ENCODE measurements at regions not wholly inside any gene's neighbourhood (a gene's known extent, or its start where the extent isn't known, plus 50 kb on each side); places are given as distances from the start of the nearest gene placed in this dataset.

DNA sequence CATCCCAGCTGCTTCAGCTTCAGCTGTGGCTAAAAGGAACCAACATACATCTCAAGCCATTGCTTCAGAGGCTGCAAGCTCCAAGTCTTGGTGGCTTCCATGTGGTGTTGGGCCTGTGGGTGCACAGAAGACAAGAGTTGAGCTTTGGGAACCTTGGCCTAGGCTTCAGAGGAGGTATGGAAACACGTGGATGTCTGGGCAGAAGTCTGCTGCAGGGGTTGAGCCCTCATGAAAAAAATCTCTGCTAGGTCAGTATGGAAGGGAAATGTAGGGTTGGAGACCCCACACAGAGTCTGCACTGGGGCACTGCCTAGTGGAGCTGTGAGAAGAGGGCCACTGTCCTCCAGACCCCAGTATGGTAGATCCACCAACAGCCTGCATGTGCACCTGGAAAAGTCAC lies 279.3 kb downstream of the MZT1 start:
- Mint-ChIP-seq H3K36me3 (ENCODE audit: insufficient read depth, unreplicated experiment) (no peaks in the 10 kb centered on the region), H3K9me3 (ENCODE audit: unreplicated experiment) (no peaks in the 10 kb centered on the region), H3K4me3 (ENCODE audit: unreplicated experiment) (no peak overlapping the region), H3K27ac (ENCODE audit: low read depth, unreplicated experiment) (no peak overlapping the region), H3K4me1 (ENCODE audit: insufficient read depth, unreplicated experiment) (no peaks in the 10 kb centered on the region), H3K27me3 (ENCODE audit: insufficient read depth, unreplicated experiment) (peaks cover 7% of the 10 kb centered on the region)
- intact Hi-C loops (cut with micrococcal nuclease): no loop called here
- CTCF ChIA-PET: interaction anchor here (0.7 kb wide), 1 partner anchor 156 kb away, joined by 3 read pairs; no protein-coding TSS in a partner anchor
- TF ChIP-seq, protein P1, sequence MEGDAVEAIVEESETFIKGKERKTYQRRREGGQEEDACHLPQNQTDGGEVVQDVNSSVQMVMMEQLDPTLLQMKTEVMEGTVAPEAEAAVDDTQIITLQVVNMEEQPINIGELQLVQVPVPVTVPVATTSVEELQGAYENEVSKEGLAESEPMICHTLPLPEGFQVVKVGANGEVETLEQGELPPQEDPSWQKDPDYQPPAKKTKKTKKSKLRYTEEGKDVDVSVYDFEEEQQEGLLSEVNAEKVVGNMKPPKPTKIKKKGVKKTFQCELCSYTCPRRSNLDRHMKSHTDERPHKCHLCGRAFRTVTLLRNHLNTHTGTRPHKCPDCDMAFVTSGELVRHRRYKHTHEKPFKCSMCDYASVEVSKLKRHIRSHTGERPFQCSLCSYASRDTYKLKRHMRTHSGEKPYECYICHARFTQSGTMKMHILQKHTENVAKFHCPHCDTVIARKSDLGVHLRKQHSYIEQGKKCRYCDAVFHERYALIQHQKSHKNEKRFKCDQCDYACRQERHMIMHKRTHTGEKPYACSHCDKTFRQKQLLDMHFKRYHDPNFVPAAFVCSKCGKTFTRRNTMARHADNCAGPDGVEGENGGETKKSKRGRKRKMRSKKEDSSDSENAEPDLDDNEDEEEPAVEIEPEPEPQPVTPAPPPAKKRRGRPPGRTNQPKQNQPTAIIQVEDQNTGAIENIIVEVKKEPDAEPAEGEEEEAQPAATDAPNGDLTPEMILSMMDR (IDR thresholded peaks at IDR 0.05; ENCODE audit: unreplicated experiment): no peak
- POLR2A ChIA-PET: no interaction called here
- no peak for DNase-seq (ENCODE audit: unreplicated experiment)
- BruUV-seq (replicated peaks): no TSS peak

- POLR2A ChIA-PET: no interaction called here
- H3K36me3 Mint-ChIP-seq (ENCODE audit: insufficient read depth, unreplicated experiment): no peaks in the 10 kb centered on the region
- H3K4me1 Mint-ChIP-seq (ENCODE audit: insufficient read depth, unreplicated experiment): no peaks in the 10 kb centered on the region
- H3K9me3 Mint-ChIP-seq (ENCODE audit: unreplicated experiment): no peaks in the 10 kb centered on the region
- DNase-seq (ENCODE audit: unreplicated experiment): no peak
- CTCF ChIA-PET: interaction anchor here (0.7 kb wide), 1 partner anchor 265 kb away, joined by 6 read pairs; no protein-coding TSS in a partner anchor
- intact Hi-C loops (cut with micrococcal nuclease): no loop called here
- H3K4me3 Mint-ChIP-seq (ENCODE audit: unreplicated experiment): no peak overlapping the region
- TF ChIP-seq, protein P1 (IDR thresholded peaks at IDR 0.05; ENCODE audit: unreplicated experiment): no peak
- peaks cover 7% of the 10 kb centered on the region for H3K27me3 Mint-ChIP-seq (ENCODE audit: insufficient read depth, unreplicated experiment)
- H3K27ac Mint-ChIP-seq (ENCODE audit: low read depth, unreplicated experiment): no peak overlapping the region
- no TSS peak for BruUV-seq (replicated peaks)
Observed at GRCh38 chr13:72444999-72445398, 282.4 kb downstream of the MZT1 start.

GRCh38 chr13:72437458-72437857 lies 290.0 kb downstream of the MZT1 start:
- BruUV-seq (replicated peaks): no TSS peak
- H3K36me3 Mint-ChIP-seq (ENCODE audit: insufficient read depth, unreplicated experiment): no peaks in the 10 kb centered on the region
- ChIA-PET POLR2A (no interaction called here), CTCF (no interaction called here)
- H3K27ac Mint-ChIP-seq (ENCODE audit: low read depth, unreplicated experiment): no peak overlapping the region
- no peaks in the 10 kb centered on the region for H3K9me3 Mint-ChIP-seq (ENCODE audit: unreplicated experiment)
- no peaks in the 10 kb centered on the region for H3K27me3 Mint-ChIP-seq (ENCODE audit: insufficient read depth, unreplicated experiment)
- intact Hi-C loops (cut with micrococcal nuclease): no loop called here
- DNase-seq (ENCODE audit: unreplicated experiment): no peak
- no peak overlapping the region for H3K4me3 Mint-ChIP-seq (ENCODE audit: unreplicated experiment)
- no peaks in the 10 kb centered on the region for H3K4me1 Mint-ChIP-seq (ENCODE audit: insufficient read depth, unreplicated experiment)
- TF ChIP-seq, protein P1 (IDR thresholded peaks at IDR 0.05; ENCODE audit: unreplicated experiment): no peak

- H3K27me3 Mint-ChIP-seq (ENCODE audit: insufficient read depth, unreplicated experiment): peaks cover 16% of the 10 kb centered on the region
- H3K27ac Mint-ChIP-seq (ENCODE audit: low read depth, unreplicated experiment): no peak overlapping the region
- intact Hi-C loops (cut with micrococcal nuclease): no loop called here
- no peaks in the 10 kb centered on the region for H3K36me3 Mint-ChIP-seq (ENCODE audit: insufficient read depth, unreplicated experiment)
- no peak for DNase-seq (ENCODE audit: unreplicated experiment)
- TF ChIP-seq, protein P1 (IDR thresholded peaks at IDR 0.05; ENCODE audit: unreplicated experiment): no peak
- no peak overlapping the region for H3K4me3 Mint-ChIP-seq (ENCODE audit: unreplicated experiment)
- H3K4me1 Mint-ChIP-seq (ENCODE audit: insufficient read depth, unreplicated experiment): no peaks in the 10 kb centered on the region
- no TSS peak for BruUV-seq (replicated peaks)
- CTCF ChIA-PET: no interaction called here
- no peaks in the 10 kb centered on the region for H3K9me3 Mint-ChIP-seq (ENCODE audit: unreplicated experiment)
- POLR2A ChIA-PET: no interaction called here
Observed at GRCh38 chr13:72435251-72435650, 292.2 kb downstream of the MZT1 start.

Measured in MCF 10A (cell line).